ENCODE measurements at regions not wholly inside any gene's neighbourhood (a gene's known extent, or its start where the extent isn't known, plus 50 kb on each side); places are given as distances from the start of the nearest gene placed in this dataset.
A peak's percentile ranks its signal among the peaks of the same experiment; 100 is the strongest.

GRCh38 chr5:67467110-67467509, 270.5 kb upstream of the CD180 start:
- no peak for DNase-seq (ENCODE audit: low read depth)

- DNase-seq (ENCODE audit: low read depth) = peak; percentile 96
Measured at GRCh38 chr5:67465537-67466207, 269.1 kb upstream of the CD180 start.

- peak; percentile 95 for DNase-seq (ENCODE audit: low read depth)
Measured at GRCh38 chr5:67462147-67462546, 265.5 kb upstream of the CD180 start.

- DNase-seq (ENCODE audit: low read depth) = no peak
Measured at GRCh38 chr5:67459253-67459652, 262.7 kb upstream of the CD180 start.

- no peak for DNase-seq (ENCODE audit: low read depth)
Measured at GRCh38 chr5:67455970-67456369, 259.4 kb upstream of the CD180 start.

- DNase-seq (ENCODE audit: low read depth) = no peak
Measured at GRCh38 chr5:67454957-67455561, 258.5 kb upstream of the CD180 start.

- DNase-seq (ENCODE audit: low read depth) = no peak
Measured at GRCh38 chr5:67453111-67453905, 256.7 kb upstream of the CD180 start.

GRCh38 chr5:67451640-67452279, 255.2 kb upstream of the CD180 start:
- no peak for DNase-seq (ENCODE audit: low read depth)

GRCh38 chr5:67447732-67448131, 251.1 kb upstream of the CD180 start:
- DNase-seq (ENCODE audit: low read depth) = no peak

GRCh38 chr5:67437905-67438845, 241.6 kb upstream of the CD180 start:
- DNase-seq (ENCODE audit: low read depth) = peak; percentile 74

GRCh38 chr5:67435032-67435431, 238.4 kb upstream of the CD180 start:
- no peak for DNase-seq (ENCODE audit: low read depth)

GRCh38 chr5:67434466-67434865, 237.9 kb upstream of the CD180 start:
- no peak for DNase-seq (ENCODE audit: low read depth)

GRCh38 chr5:67432606-67433005, 236.0 kb upstream of the CD180 start:
- no peak for DNase-seq (ENCODE audit: low read depth)

GRCh38 chr5:67431191-67431590, 234.6 kb upstream of the CD180 start:
- no peak for DNase-seq (ENCODE audit: low read depth)

GRCh38 chr5:67427850-67428298, 231.3 kb upstream of the CD180 start:
- DNase-seq (ENCODE audit: low read depth) = no peak

- peak; percentile 19 for DNase-seq (ENCODE audit: low read depth)
Measured at GRCh38 chr5:67426961-67427849, 230.6 kb upstream of the CD180 start.

GRCh38 chr5:67425514-67425913, 228.9 kb upstream of the CD180 start:
- DNase-seq (ENCODE audit: low read depth) = peak; percentile 17

- DNase-seq (ENCODE audit: low read depth) = no peak
Measured at GRCh38 chr5:67417839-67418238, 221.2 kb upstream of the CD180 start.

GRCh38 chr5:67416986-67417385, 220.4 kb upstream of the CD180 start:
- DNase-seq (ENCODE audit: low read depth) = no peak

Data from fibroblast of gingiva (primary cell).